NB4 (cell line): ENCODE measurements at regions not wholly inside any gene's neighbourhood (a gene's known extent, or its start where the extent isn't known, plus 50 kb on each side); places are given as distances from the start of the nearest gene placed in this dataset.

ENCODE experiments used
- DNase-seq: peaks from one replicate; pipeline ENCODE4 v3.0.0; 2010; ENCODE audit warnings: low read depth
- H3K4me3 ChIP-seq: one replicate; pipeline ENCODE4 v1.5.1; 2011; ENCODE audit warnings: mild to moderate bottlenecking, low read depth, low read length, moderate library complexity
- CTCF ChIP-seq: IDR thresholded peaks from one replicate; pipeline ENCODE4 v1.5.1; 2012; ENCODE audit warnings: low read depth, low read length
- MAX ChIP-seq: IDR thresholded peaks from 2 replicates; pipeline ENCODE4 v1.6.1; 2011; ENCODE audit warnings: low read depth, low read length
- MYC ChIP-seq: IDR thresholded peaks from 2 replicates; pipeline ENCODE4 v1.6.1; 2011; ENCODE audit warnings: low read depth, low read length
- POLR2A ChIP-seq: IDR thresholded peaks from 2 replicates; pipeline ENCODE4 v1.6.1; 2011; ENCODE audit warnings: mild to moderate bottlenecking; ENCODE audit not compliant: insufficient read length; ENCODE audit errors: extremely low read depth

- H3K4me3 ChIP-seq = no peak overlapping the region
- no peak for TF ChIP-seq MYC
- TF ChIP-seq CTCF = no peak
- TF ChIP-seq MAX = no peak
- no peak for DNase-seq
Measured at GRCh38 chr17:12328204-12328603, 307.5 kb downstream of the MAP2K4 start.

- no peak for TF ChIP-seq MYC
- TF ChIP-seq MAX = no peak
- no peak for TF ChIP-seq CTCF
- no peak for TF ChIP-seq POLR2A
- DNase-seq = no peak
- no peak overlapping the region for H3K4me3 ChIP-seq
Measured at GRCh38 chr17:12330456-12330855, 309.8 kb downstream of the MAP2K4 start.

GRCh38 chr17:12341328-12341727 lies 320.7 kb downstream of the MAP2K4 start:
- DNase-seq = no peak
- no peak overlapping the region for H3K4me3 ChIP-seq
- TF ChIP-seq MAX = no peak
- no peak for TF ChIP-seq MYC

- DNase-seq = peak; percentile 6
- no peak overlapping the region for H3K4me3 ChIP-seq
- TF ChIP-seq MYC (no peak), POLR2A (no peak), CTCF (no peak), MAX (no peak)
Measured at GRCh38 chr17:12342161-12342560, 321.5 kb downstream of the MAP2K4 start.

- TF ChIP-seq CTCF = peak; percentile 80
- no peak for TF ChIP-seq MYC
- no peak for TF ChIP-seq MAX
- H3K4me3 ChIP-seq = no peak overlapping the region
- peak; percentile 45 for DNase-seq
Measured at GRCh38 chr17:12342609-12343435, 322.1 kb downstream of the MAP2K4 start.

GRCh38 chr17:12348476-12348875 lies 317.2 kb upstream of the MYOCD start:
- H3K4me3 ChIP-seq = no peak overlapping the region
- TF ChIP-seq MYC = no peak
- no peak for TF ChIP-seq CTCF
- TF ChIP-seq POLR2A = no peak
- TF ChIP-seq MAX = no peak
- peak; percentile 25 for DNase-seq
